BLaER1 (cell line): ENCODE measurements at regions not wholly inside any gene's neighbourhood (a gene's known extent, or its start where the extent isn't known, plus 50 kb on each side); places are given as distances from the start of the nearest gene placed in this dataset.

Experiments used
- H3K27ac ChIP-seq: shearing (Covaris generic); formaldehyde crosslinking; 2 replicates; pipeline ENCODE4 v1.8.1; 2022
- H3K27me3 ChIP-seq: shearing (Covaris generic); formaldehyde crosslinking; 2 replicates; pipeline ENCODE4 v1.8.1; 2022
- H3K36me3 ChIP-seq: shearing (Covaris generic); formaldehyde crosslinking; 2 replicates; pipeline ENCODE4 v1.8.1; 2022
- H3K4me1 ChIP-seq: shearing (Covaris generic); formaldehyde crosslinking; 2 replicates; pipeline ENCODE4 v1.8.1; 2022
- H3K4me2 ChIP-seq: shearing (Covaris generic); formaldehyde crosslinking; 2 replicates; pipeline ENCODE4 v1.8.1; 2022
- H3K4me3 ChIP-seq: shearing (Covaris generic); formaldehyde crosslinking; 2 replicates; pipeline ENCODE4 v1.8.1; 2022
- H3K9ac ChIP-seq: shearing (Covaris generic); formaldehyde crosslinking; 2 replicates; pipeline ENCODE4 v1.8.1; 2022
- H3K9me3 ChIP-seq: shearing (Covaris generic); formaldehyde crosslinking; 2 replicates; pipeline ENCODE4 v1.8.1; 2022
- H4K20me1 ChIP-seq: shearing (Covaris generic); formaldehyde crosslinking; 2 replicates; pipeline ENCODE4 v1.8.1; 2022
- Cebpa-rat ChIP-seq: shearing (Covaris generic); IDR thresholded peaks from 2 replicates; pipeline ENCODE4 v1.8.1; 2022

DNA sequence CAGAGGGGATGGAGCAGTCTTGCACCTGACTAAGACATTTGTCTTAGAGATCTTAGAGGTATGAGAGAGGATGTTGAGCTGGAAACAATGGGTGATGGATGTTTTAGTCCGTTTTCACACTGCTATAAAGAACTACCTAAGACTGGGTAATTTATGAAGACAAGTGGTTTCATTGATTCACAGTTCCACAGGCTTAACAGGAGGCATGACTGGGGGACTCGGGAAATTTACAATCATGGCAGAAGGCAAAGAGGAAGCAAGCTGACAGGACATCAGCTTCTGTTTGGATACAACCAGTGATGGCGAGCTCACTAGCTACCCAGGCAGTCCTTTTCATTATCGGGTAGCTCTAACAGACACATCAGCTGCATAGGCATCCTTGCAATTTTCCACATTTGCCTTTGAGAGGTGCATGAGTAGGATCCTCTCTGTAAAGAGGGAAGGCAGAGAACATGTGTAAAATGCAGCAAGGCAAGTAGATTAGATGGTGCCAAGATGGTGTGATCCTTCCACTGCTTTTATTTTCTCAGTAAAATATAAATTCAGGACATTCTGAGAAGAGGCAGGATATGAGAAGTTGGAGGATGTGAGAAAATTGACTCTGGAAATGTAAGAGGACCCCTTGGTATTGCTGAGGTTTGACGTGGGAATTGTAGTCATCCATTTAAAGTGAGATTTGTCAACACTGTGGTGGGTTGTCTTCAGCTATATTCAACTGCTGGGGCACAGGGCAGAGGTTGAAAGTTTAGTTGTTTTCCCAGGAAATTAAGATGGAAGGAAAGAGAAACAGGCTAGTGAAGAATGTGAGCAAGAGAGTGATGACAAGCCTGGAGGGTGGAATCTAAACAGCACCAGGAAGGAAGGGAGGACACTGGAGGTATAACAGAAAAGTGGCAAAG, 1140.0 kb upstream of the AUTS2 start:
- Histone ChIP-seq H3K36me3 (no peaks in the 10 kb centered on the region), H4K20me1 (no peaks in the 10 kb centered on the region), H3K4me3 (no peak overlapping the region), H3K9me3 (peaks cover 24% of the 10 kb centered on the region), H3K27me3 (no peaks in the 10 kb centered on the region), H3K9ac (no peak overlapping the region), H3K4me2 (no peak overlapping the region), H3K27ac (no peak overlapping the region), H3K4me1 (no peaks in the 10 kb centered on the region)
- no peak for TF ChIP-seq Cebpa-rat

- Histone ChIP-seq H3K4me1 (no peaks in the 10 kb centered on the region), H3K27ac (no peak overlapping the region), H3K4me3 (no peak overlapping the region), H3K9ac (no peak overlapping the region), H3K4me2 (no peak overlapping the region), H3K9me3 (peaks cover 24% of the 10 kb centered on the region), H3K27me3 (no peaks in the 10 kb centered on the region), H3K36me3 (no peaks in the 10 kb centered on the region), H4K20me1 (no peaks in the 10 kb centered on the region)
- no peak for TF ChIP-seq Cebpa-rat
These were observed 1136.8 kb upstream of the AUTS2 start for GRCh38 chr7:68461430-68461829.

- TF ChIP-seq Cebpa-rat: no peak
- H3K4me2 ChIP-seq: no peak overlapping the region
These were observed 1127.3 kb upstream of the AUTS2 start for GRCh38 chr7:68470836-68471435.

DNA sequence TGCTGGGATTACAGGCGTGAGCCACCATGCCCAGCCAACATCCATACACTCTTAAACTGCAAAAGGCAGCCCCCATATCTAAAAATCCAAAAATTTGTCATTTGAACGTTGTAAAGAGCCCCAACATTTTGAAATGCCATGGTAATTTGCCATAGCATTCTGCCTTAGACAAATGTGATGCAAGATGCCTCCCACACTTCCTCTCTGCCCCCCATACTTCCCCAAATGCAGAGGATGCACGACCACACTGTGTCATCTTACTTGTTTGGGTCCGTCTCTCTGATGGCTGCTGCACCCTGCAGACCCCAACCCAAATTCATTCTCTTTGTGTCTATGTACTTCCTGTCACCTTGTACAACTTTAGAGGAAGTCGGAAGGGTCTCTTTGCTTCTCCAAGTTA, 1125.6 kb upstream of the AUTS2 start:
- no peak for TF ChIP-seq Cebpa-rat
- Histone ChIP-seq H3K9ac (no peak overlapping the region), H3K4me3 (no peak overlapping the region), H3K27ac (no peak overlapping the region), H3K9me3 (no peaks in the 10 kb centered on the region), H3K4me1 (no peaks in the 10 kb centered on the region), H3K4me2 (no peak overlapping the region), H4K20me1 (no peaks in the 10 kb centered on the region), H3K27me3 (no peaks in the 10 kb centered on the region), H3K36me3 (no peaks in the 10 kb centered on the region)

More at GRCh38 chr7:68470836-68471435, 1127.3 kb upstream of the AUTS2 start:
- Histone ChIP-seq H3K36me3 (no peaks in the 10 kb centered on the region), H3K4me1 (no peaks in the 10 kb centered on the region), H3K27ac (no peak overlapping the region), H3K4me3 (no peak overlapping the region), H4K20me1 (no peaks in the 10 kb centered on the region), H3K27me3 (no peaks in the 10 kb centered on the region), H3K9me3 (no peaks in the 10 kb centered on the region), H3K9ac (no peak overlapping the region)

DNA sequence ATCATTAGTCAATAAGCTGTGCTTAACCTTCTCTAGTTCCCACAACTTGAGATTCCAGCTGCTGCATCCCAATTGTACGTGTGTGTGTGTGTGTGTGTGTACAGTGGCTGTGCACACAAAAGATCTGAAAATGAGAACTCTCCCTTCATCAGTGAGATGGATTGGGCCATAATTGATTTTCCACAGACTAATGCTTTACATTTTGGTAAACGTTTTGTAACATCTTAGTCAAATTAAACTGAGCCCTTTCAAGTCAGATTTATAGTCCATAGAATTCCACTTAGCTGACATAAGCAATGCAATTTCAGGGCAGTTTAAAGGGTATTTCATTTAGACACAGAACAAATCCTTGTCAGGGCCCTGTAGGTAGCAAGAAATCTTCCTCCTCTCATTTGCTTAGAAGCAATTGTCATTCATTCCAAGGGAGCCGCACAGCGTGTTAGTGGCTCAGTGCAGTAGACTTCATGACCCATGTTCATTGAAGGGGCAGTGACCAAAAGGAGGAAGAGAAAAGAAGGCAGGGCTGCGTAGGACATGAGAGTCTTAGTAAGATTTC, 1123.5 kb upstream of the AUTS2 start:
- H3K9me3 ChIP-seq: no peaks in the 10 kb centered on the region
- no peaks in the 10 kb centered on the region for H4K20me1 ChIP-seq
- no peak overlapping the region for H3K27ac ChIP-seq
- no peak overlapping the region for H3K9ac ChIP-seq
- no peaks in the 10 kb centered on the region for H3K4me1 ChIP-seq
- no peak for TF ChIP-seq Cebpa-rat
- no peaks in the 10 kb centered on the region for H3K27me3 ChIP-seq
- H3K4me3 ChIP-seq: no peak overlapping the region
- H3K4me2 ChIP-seq: no peak overlapping the region
- no peaks in the 10 kb centered on the region for H3K36me3 ChIP-seq

DNA sequence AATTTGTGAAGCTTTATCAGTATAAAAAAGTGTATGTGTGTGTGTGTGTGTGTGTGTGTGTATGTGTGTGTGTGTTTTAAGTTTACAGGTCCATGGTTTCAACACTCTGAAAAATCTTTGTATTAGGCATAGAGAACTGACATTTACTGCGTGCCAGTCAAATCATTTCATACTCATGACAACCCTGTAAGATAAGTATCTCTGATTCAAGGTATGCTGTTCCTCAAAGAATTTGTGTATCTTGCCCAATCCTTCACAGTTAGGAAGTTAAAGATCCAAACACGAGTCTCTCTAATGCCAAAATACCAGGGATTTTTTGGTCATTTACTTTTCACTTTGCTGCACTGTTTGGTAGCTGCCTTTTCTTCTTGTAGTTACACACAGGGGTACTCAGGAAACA, 1121.3 kb upstream of the AUTS2 start:
- Histone ChIP-seq H3K9ac (no peak overlapping the region), H3K9me3 (no peaks in the 10 kb centered on the region), H3K4me2 (no peak overlapping the region), H3K36me3 (no peaks in the 10 kb centered on the region), H3K4me3 (no peak overlapping the region), H3K4me1 (no peaks in the 10 kb centered on the region), H4K20me1 (no peaks in the 10 kb centered on the region), H3K27ac (no peak overlapping the region), H3K27me3 (no peaks in the 10 kb centered on the region)
- TF ChIP-seq Cebpa-rat: no peak

DNA sequence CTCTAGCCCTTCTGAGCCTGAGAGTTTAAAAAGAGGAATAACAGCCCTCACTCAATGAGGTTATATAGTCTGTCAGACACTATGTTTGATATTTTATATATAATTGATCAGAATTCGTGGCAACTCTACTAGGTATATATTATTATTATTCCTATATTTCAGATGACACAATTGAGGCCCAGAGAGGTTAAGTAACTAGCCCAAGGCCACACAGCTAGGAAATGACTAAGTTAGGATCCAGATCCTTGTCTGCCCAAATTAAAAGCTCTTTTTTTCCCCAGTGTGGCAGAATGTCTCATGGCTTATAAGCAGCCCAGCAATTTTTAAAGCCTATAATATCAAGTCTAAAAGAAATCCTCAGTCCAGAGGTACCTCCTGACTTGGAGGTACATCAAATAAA, 1119.9 kb upstream of the AUTS2 start:
- Histone ChIP-seq H3K4me2 (no peak overlapping the region), H3K4me3 (no peak overlapping the region), H3K36me3 (no peaks in the 10 kb centered on the region), H3K27me3 (no peaks in the 10 kb centered on the region), H4K20me1 (no peaks in the 10 kb centered on the region), H3K9ac (no peak overlapping the region), H3K27ac (no peak overlapping the region), H3K4me1 (no peaks in the 10 kb centered on the region), H3K9me3 (no peaks in the 10 kb centered on the region)
- TF ChIP-seq Cebpa-rat: no peak

DNA sequence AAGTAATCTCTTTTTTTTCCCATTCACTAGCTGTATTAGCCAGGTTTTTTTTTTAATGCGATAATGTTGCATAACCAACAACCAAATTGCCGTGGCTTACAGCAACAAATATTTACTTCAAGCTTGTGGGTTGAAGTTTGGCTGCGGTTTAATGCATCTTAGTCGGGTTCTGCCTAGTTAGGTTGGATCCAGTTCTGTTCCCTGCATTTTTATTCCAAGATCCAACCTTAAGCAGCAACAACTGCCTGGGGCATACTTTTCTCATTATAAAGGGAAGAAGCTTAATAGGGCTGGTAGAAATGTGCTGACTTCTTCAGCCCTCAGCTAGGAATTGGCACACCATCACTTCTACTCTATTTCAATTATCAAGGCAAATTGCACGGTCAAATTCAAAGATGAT, 1115.5 kb upstream of the AUTS2 start:
- no peaks in the 10 kb centered on the region for H3K36me3 ChIP-seq
- no peak overlapping the region for H3K4me2 ChIP-seq
- TF ChIP-seq Cebpa-rat: no peak
- no peak overlapping the region for H3K9ac ChIP-seq
- no peaks in the 10 kb centered on the region for H4K20me1 ChIP-seq
- H3K9me3 ChIP-seq: peaks cover 4% of the 10 kb centered on the region; the same call in 1 of the 2 replicates
- H3K4me1 ChIP-seq: no peaks in the 10 kb centered on the region
- no peak overlapping the region for H3K27ac ChIP-seq
- no peaks in the 10 kb centered on the region for H3K27me3 ChIP-seq
- H3K4me3 ChIP-seq: no peak overlapping the region

DNA sequence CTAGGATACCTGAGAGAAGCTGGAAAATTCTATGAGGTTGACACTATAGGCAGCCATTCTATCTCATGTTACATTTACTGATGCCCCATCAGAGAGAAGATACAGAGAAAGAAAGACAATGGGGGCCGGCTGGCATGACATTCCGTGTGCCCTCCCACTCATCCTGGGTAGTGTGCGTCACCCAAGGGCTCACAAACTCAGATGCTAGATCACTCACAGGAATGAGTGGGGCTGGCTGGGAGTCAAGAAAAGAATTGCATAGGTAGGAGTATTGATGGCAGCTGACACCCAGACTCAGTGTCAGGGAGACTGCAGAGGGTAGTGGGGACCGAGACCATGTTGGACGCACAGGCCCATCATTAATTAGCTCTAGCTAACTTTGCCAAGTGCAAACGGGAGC, 1113.5 kb upstream of the AUTS2 start:
- no peak overlapping the region for H3K4me3 ChIP-seq
- H3K4me1 ChIP-seq: no peaks in the 10 kb centered on the region
- H3K4me2 ChIP-seq: no peak overlapping the region
- H3K36me3 ChIP-seq: no peaks in the 10 kb centered on the region
- no peak overlapping the region for H3K27ac ChIP-seq
- no peak overlapping the region for H3K9ac ChIP-seq
- H3K27me3 ChIP-seq: no peaks in the 10 kb centered on the region
- TF ChIP-seq Cebpa-rat: no peak
- H3K9me3 ChIP-seq: peaks cover 4% of the 10 kb centered on the region; the same call in 1 of the 2 replicates
- H4K20me1 ChIP-seq: no peaks in the 10 kb centered on the region

GRCh38 chr7:68485253-68485917, 1112.9 kb upstream of the AUTS2 start:
- H3K27ac ChIP-seq: no peak overlapping the region
- H3K4me2 ChIP-seq: no peak overlapping the region
- peaks cover 4% of the 10 kb centered on the region; the same call in 1 of the 2 replicates for H3K9me3 ChIP-seq
- no peaks in the 10 kb centered on the region for H3K4me1 ChIP-seq
- TF ChIP-seq Cebpa-rat: no peak
- no peaks in the 10 kb centered on the region for H3K36me3 ChIP-seq
- no peak overlapping the region for H3K4me3 ChIP-seq
- H3K9ac ChIP-seq: no peak overlapping the region
- H3K27me3 ChIP-seq: no peaks in the 10 kb centered on the region
- no peaks in the 10 kb centered on the region for H4K20me1 ChIP-seq
